Neutrophil (primary cell): ENCODE measurements at regions not wholly inside any gene's neighbourhood (a gene's known extent, or its start where the extent isn't known, plus 50 kb on each side); places are given as distances from the start of the nearest gene placed in this dataset.

Experiments used
- H3K27ac ChIP-seq: fragments of 200-600 bp; sonication (generic); 2 replicates; pipeline ENCODE4 v1.5.1; 2016; ENCODE audit warnings: mild to moderate bottlenecking, moderate library complexity
- H3K27me3 ChIP-seq: fragments of 200-600 bp; sonication (generic); 2 replicates; pipeline ENCODE4 v1.6.0; 2016; ENCODE audit warnings: mild to moderate bottlenecking
- H3K36me3 ChIP-seq: fragments of 200-600 bp; sonication (generic); 2 replicates; pipeline ENCODE4 v1.5.1; 2017
- H3K4me1 ChIP-seq, 2 experiments: fragments of 200-600 bp in 1 of 2; sonication (generic) in 1 of 2; 1 replicate in 1 of 2; 2 replicates in 1 of 2; pipeline versions ENCODE4 v1.5.1 to v1.6.1; 2013 to 2016; ENCODE audit warnings: low read depth in 1 of 2, low read length in 1 of 2, mild to moderate bottlenecking in 1 of 2, moderate library complexity in 1 of 2; ENCODE audit not compliant: control insufficient read depth in 1 of 2, insufficient read depth in 1 of 2
- H3K4me3 ChIP-seq, 2 experiments: fragments of 200-600 bp in 1 of 2; sonication (generic) in 1 of 2; 1 replicate in 1 of 2; 2 replicates in 1 of 2; pipeline ENCODE4 v1.5.1; 2013 to 2016; ENCODE audit warnings: low read depth in 1 of 2, low read length in 1 of 2, mild to moderate bottlenecking in 1 of 2, moderate library complexity in 1 of 2
- H3K9me3 ChIP-seq: fragments of 200-600 bp; sonication (generic); 2 replicates; pipeline ENCODE4 v1.5.1; 2016
- CTCF ChIP-seq: fragments of 200-600 bp; sonication (generic); IDR thresholded peaks from 2 replicates; pipeline ENCODE4 v1.5.1; 2016; ENCODE audit warnings: antibody characterized with exemption

GRCh38 chr3:154060238-154061000 lies 60.8 kb upstream of the ARHGEF26 start:
- H3K4me1 ChIP-seq, result no peaks in the 10 kb centered on the region
- TF ChIP-seq CTCF, result no peak
- H3K9me3 ChIP-seq, result no peaks in the 10 kb centered on the region
- H3K27me3 ChIP-seq, result no peaks in the 10 kb centered on the region
- H3K36me3 ChIP-seq, result no peaks in the 10 kb centered on the region
- H3K4me3 ChIP-seq, result no peak overlapping the region
- H3K27ac ChIP-seq, result no peak overlapping the region

- no peak for TF ChIP-seq CTCF
- Histone ChIP-seq H3K27me3 (no peaks in the 10 kb centered on the region), H3K9me3 (no peaks in the 10 kb centered on the region), H3K4me1 (no peaks in the 10 kb centered on the region), H3K4me3 (no peak overlapping the region), H3K27ac (no peak overlapping the region), H3K36me3 (no peaks in the 10 kb centered on the region)
These were observed 60.2 kb upstream of the ARHGEF26 start for GRCh38 chr3:154061001-154061370.

- H3K9me3 ChIP-seq, result no peaks in the 10 kb centered on the region
- H3K27me3 ChIP-seq, result no peaks in the 10 kb centered on the region
- H3K36me3 ChIP-seq, result no peaks in the 10 kb centered on the region
- TF ChIP-seq CTCF, result no peak
- H3K27ac ChIP-seq, result no peak overlapping the region
- no peak overlapping the region for H3K4me3 ChIP-seq
- H3K4me1 ChIP-seq, result no peaks in the 10 kb centered on the region
These were observed 58.7 kb upstream of the ARHGEF26 start for GRCh38 chr3:154062513-154062912.

DNA sequence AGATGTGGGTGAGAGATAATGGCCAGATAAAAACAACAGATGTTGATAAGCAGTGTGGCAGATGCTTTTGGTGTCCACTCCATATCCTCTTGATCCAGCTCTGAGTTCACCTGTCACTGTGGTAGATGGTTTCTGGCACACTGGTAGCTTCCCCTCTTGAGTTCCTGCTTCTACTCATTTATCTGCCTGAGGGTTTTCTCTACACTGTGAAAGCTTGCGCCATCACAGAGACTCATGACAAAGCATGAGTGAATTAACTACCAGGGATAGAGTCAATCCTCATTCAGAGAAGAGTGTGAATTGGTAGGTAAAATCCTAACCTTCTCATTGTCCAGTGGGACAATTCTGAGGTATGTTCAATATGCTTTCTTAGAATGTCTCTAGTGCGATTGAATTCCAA lies 50.0 kb upstream of the ARHGEF26 start:
- Histone ChIP-seq H3K4me3 (no peak overlapping the region), H3K4me1 (no peaks in the 10 kb centered on the region), H3K36me3 (no peaks in the 10 kb centered on the region), H3K9me3 (no peaks in the 10 kb centered on the region), H3K27me3 (no peaks in the 10 kb centered on the region), H3K27ac (no peak overlapping the region)
- TF ChIP-seq CTCF, result no peak
